ENCODE measurements at regions not wholly inside any gene's neighbourhood (a gene's known extent, or its start where the extent isn't known, plus 50 kb on each side); places are given as distances from the start of the nearest gene placed in this dataset.

GRCh38 chr15:79230766-79231165, 51.8 kb upstream of the ANKRD34C start:
- ChIA-PET CTCF (no interaction called here), POLR2A (no interaction called here)
- no peak overlapping the region for H3K4me3 ChIP-seq (ENCODE audit: low read depth, low read length)
- no peak for DNase-seq (ENCODE audit: low read depth, low spot score)
- TF ChIP-seq CTCF (IDR thresholded peaks at IDR 0.05; ENCODE audit: insufficient read depth, low read length, missing control alignments): no peak

- no peak overlapping the region for H3K4me3 ChIP-seq (ENCODE audit: low read depth, low read length)
- ChIA-PET POLR2A (no interaction called here), CTCF (no interaction called here)
- no peak for DNase-seq (ENCODE audit: low read depth, low spot score)
- TF ChIP-seq CTCF (IDR thresholded peaks at IDR 0.05; ENCODE audit: insufficient read depth, low read length, missing control alignments): no peak
Observed at GRCh38 chr15:79222808-79223207, 59.7 kb upstream of the ANKRD34C start.

- POLR2A ChIA-PET: no interaction called here
- CTCF ChIA-PET: no interaction called here
Observed at GRCh38 chr15:79221696-79222095, 60.8 kb upstream of the ANKRD34C start.

GRCh38 chr15:79219393-79220056, 63.0 kb upstream of the ANKRD34C start:
- CTCF ChIA-PET: interaction anchor here (1.2 to 1.4 kb wide), 3 partner anchors 10 to 17 kb away, joined by 3 to 4 read pairs (median 3); no protein-coding TSS in a partner anchor

More at GRCh38 chr15:79221696-79222095, 60.8 kb upstream of the ANKRD34C start:
- H3K4me3 ChIP-seq (ENCODE audit: low read depth, low read length): no peak overlapping the region
- no peak for TF ChIP-seq CTCF (IDR thresholded peaks at IDR 0.05; ENCODE audit: insufficient read depth, low read length, missing control alignments)
- DNase-seq (ENCODE audit: low read depth, low spot score): no peak

GRCh38 chr15:79218588-79219200, 63.8 kb upstream of the ANKRD34C start:
- POLR2A ChIA-PET: no interaction called here
- CTCF ChIA-PET: interaction anchor here (1.0 to 1.4 kb wide), 5 partner anchors 8 to 17 kb away, joined by 3 to 5 read pairs (median 3); no protein-coding TSS in a partner anchor

More at GRCh38 chr15:79219393-79220056, 63.0 kb upstream of the ANKRD34C start:
- no peak overlapping the region for H3K4me3 ChIP-seq (ENCODE audit: low read depth, low read length)
- TF ChIP-seq CTCF (IDR thresholded peaks at IDR 0.05; ENCODE audit: insufficient read depth, low read length, missing control alignments): no peak
- POLR2A ChIA-PET: no interaction called here
- no peak for DNase-seq (ENCODE audit: low read depth, low spot score)

More at GRCh38 chr15:79218588-79219200, 63.8 kb upstream of the ANKRD34C start:
- TF ChIP-seq CTCF (IDR thresholded peaks at IDR 0.05; ENCODE audit: insufficient read depth, low read length, missing control alignments): peak; percentile 40
- DNase-seq (ENCODE audit: low read depth, low spot score): no peak
- no peak overlapping the region for H3K4me3 ChIP-seq (ENCODE audit: low read depth, low read length)

Data from AG04449 (cell line).